HepG2 (cell line): ENCODE measurements at regions not wholly inside any gene's neighbourhood (a gene's known extent, or its start where the extent isn't known, plus 50 kb on each side); places are given as distances from the start of the nearest gene placed in this dataset.
A peak's percentile ranks its signal among the peaks of the same experiment; 100 is the strongest.

Experiments used
- ATAC-seq: fragments of 200-7000 bp; cut with Tn5 transposase; 3 replicates; pipeline ENCODE4 v1.9.1; 2020; ENCODE audit warnings: mild to moderate bottlenecking, moderate library complexity
- BruUV-seq: library from RNA; stranded (reverse); fragments of 400-500 nt; replicated peaks from 2 replicates; lab custom pipeline; 2021; lab: Mats Ljungman, UMichigan
- CTCF ChIA-PET: fragments of 300-600 bp; formaldehyde crosslinking; extraction: SDS; loops from one replicate; lab custom pipeline; 2021; ENCODE audit warnings: low total read pairs, inconsistent platforms, low intra/inter-chr PET ratio; lab: Yijun Ruan, JAX
- POLR2A ChIA-PET: fragments of 350-600 bp; sonication (Branson Sonifier 250); formaldehyde crosslinking; loops from one replicate; lab custom pipeline; 2020; ENCODE audit warnings: antibody characterized with exemption, inconsistent platforms; lab: Yijun Ruan, JAX
- DNase-seq: peaks from one replicate; pipeline ENCODE4 v3.0.0-alpha.2; 2015; ENCODE audit warnings: low spot score
- FAIRE-seq: peaks from 3 replicates; lab custom pipeline; 2011; peaks lifted over from hg19 to GRCh38; lab: Jason Lieb, UNC
- H2AFZ ChIP-seq: one replicate; pipeline ENCODE4 v1.6.1; 2011; ENCODE audit warnings: low read length, inconsistent platforms
- H3K27ac ChIP-seq: fragments of 300-600 bp; 3 replicates; pipeline ENCODE4 v1.8.0; 2011; ENCODE audit warnings: mixed run types, mild to moderate bottlenecking, mixed read lengths, low read length, inconsistent platforms; ENCODE audit not compliant: insufficient read depth; ENCODE audit errors: extremely low read length
- H3K27me3 ChIP-seq, 2 experiments: fragments of 200-600 bp in 1 of 2; 2 replicates in 1 of 2; 3 replicates in 1 of 2; pipeline versions ENCODE4 v1.6.0 to v1.8.0; 2011; ENCODE audit warnings: low read length in 2 of 2, mild to moderate bottlenecking in 2 of 2, moderate library complexity in 2 of 2, inconsistent platforms in 1 of 2; ENCODE audit not compliant: insufficient read depth in 2 of 2, control insufficient read depth in 1 of 2
- H3K36me3 ChIP-seq, 2 experiments: fragments of 200-600 bp in 1 of 2; replicated peaks in 1 of 2; 2 replicates in 1 of 2; 3 replicates in 1 of 2; pipeline versions ENCODE4 v1.5.1 to v1.8.0; 2011; ENCODE audit warnings: low read length in 2 of 2, inconsistent platforms in 1 of 2; ENCODE audit not compliant: insufficient read depth in 2 of 2, control insufficient read depth in 1 of 2
- H3K4me1 ChIP-seq: 2 replicates; pipeline ENCODE4 v1.5.1; 2012; ENCODE audit warnings: low read length, inconsistent platforms; ENCODE audit not compliant: insufficient read depth
- H3K4me2 ChIP-seq: 2 replicates; pipeline ENCODE4 v1.6.0; 2011; ENCODE audit warnings: low read depth, low read length, inconsistent platforms
- H3K4me3 ChIP-seq, 3 experiments: fragments of 200-600 bp in 1 of 3; sonication (generic), shearing (Covaris generic) in 1 of 3; replicated peaks in 1 of 3; 2 replicates each; pipeline ENCODE4 v1.5.1; 2011 to 2016; ENCODE audit warnings: low read length in 3 of 3, inconsistent platforms in 2 of 3, low read depth in 2 of 3, mild to moderate bottlenecking in 2 of 3, control low read depth in 1 of 3, mixed read lengths in 1 of 3; ENCODE audit not compliant: insufficient read depth in 1 of 3
- H3K79me2 ChIP-seq: one replicate; pipeline ENCODE4 v1.6.1; 2011; ENCODE audit warnings: low read length, inconsistent platforms; ENCODE audit not compliant: insufficient read depth
- H3K9ac ChIP-seq: 2 replicates; pipeline ENCODE4 v1.6.0; 2011; ENCODE audit warnings: mild to moderate bottlenecking, low read depth, low read length, inconsistent platforms; ENCODE audit not compliant: insufficient read depth
- H3K9me3 ChIP-seq: 2 replicates; pipeline ENCODE4 v1.5.1; 2012; ENCODE audit warnings: mild to moderate bottlenecking, low read length
- H4K20me1 ChIP-seq: 2 replicates; pipeline ENCODE4 v1.6.0; 2011; ENCODE audit warnings: inconsistent platforms, mild to moderate bottlenecking, low read length, moderate library complexity; ENCODE audit not compliant: insufficient read depth
- ETV6 ChIP-seq: sonication (generic); formaldehyde crosslinking; conservative IDR thresholded peaks from 2 replicates; pipeline ENCODE4 v1.4.0; 2020; ENCODE audit warnings: missing genetic modification reagents
- HES4 ChIP-seq: sonication (generic); formaldehyde crosslinking; IDR thresholded peaks from 2 replicates; pipeline ENCODE4 v1.9.0; 2021; ENCODE audit warnings: mild to moderate bottlenecking, missing genetic modification reagents, borderline replicate concordance
- HOXA9 ChIP-seq: sonication (generic); formaldehyde crosslinking; IDR thresholded peaks from 2 replicates; pipeline ENCODE4 v1.8.1; 2022; ENCODE audit warnings: missing genetic modification reagents, mild to moderate bottlenecking, moderate library complexity, borderline replicate concordance
- STAG1 ChIP-seq: sonication (generic); formaldehyde crosslinking; IDR thresholded peaks from 2 replicates; pipeline ENCODE4 v1.4.0; 2020; ENCODE audit warnings: missing genetic modification reagents
- ZNF234 ChIP-seq: sonication (generic); formaldehyde crosslinking; conservative IDR thresholded peaks from 2 replicates; pipeline ENCODE4 v1.5.1; 2020; ENCODE audit warnings: mild to moderate bottlenecking, missing genetic modification reagents
- ZNF331 ChIP-seq: sonication (generic); formaldehyde crosslinking; IDR thresholded peaks from 2 replicates; pipeline ENCODE4 v1.4.0; 2020; ENCODE audit warnings: missing genetic modification reagents
- ZNF337 ChIP-seq: sonication (generic); formaldehyde crosslinking; IDR thresholded peaks from 2 replicates; pipeline ENCODE4 v1.5.1; 2020; ENCODE audit warnings: missing genetic modification reagents, low read depth, mild to moderate bottlenecking, borderline replicate concordance
- ZNF431 ChIP-seq: sonication (generic); formaldehyde crosslinking; IDR thresholded peaks from 2 replicates; pipeline ENCODE4 v1.9.0; 2022; ENCODE audit warnings: missing genetic modification reagents, low read depth, mild to moderate bottlenecking, borderline replicate concordance
- ZNF451 ChIP-seq: sonication (generic); formaldehyde crosslinking; IDR thresholded peaks from 2 replicates; pipeline ENCODE4 v1.5.0; 2020; ENCODE audit warnings: mild to moderate bottlenecking, missing genetic modification reagents
- ZNF558 ChIP-seq: sonication (generic); formaldehyde crosslinking; IDR thresholded peaks from 2 replicates; pipeline ENCODE4 v1.9.0; 2022; ENCODE audit warnings: mild to moderate bottlenecking, missing genetic modification reagents, borderline replicate concordance
- ZNF629 ChIP-seq: sonication (generic); formaldehyde crosslinking; conservative IDR thresholded peaks from 2 replicates; pipeline ENCODE4 v1.5.0; 2020; ENCODE audit warnings: missing genetic modification reagents
- WGBS: methylation state at CpG from one replicate; pipeline ENCODE4 v1.1.6; 2017; ENCODE audit warnings: low lambda C conversion rate; 5-methylcytosine and 5-hydroxymethylcytosine counted together
- in situ Hi-C: cut with HindIII; loops from 2 replicates; pipeline ENCODE4 v1.10.0; 2017; ENCODE audit warnings: low pct_unique_long_range_greater_than_20kb; ENCODE audit not compliant: extremely low pct_ligation_motif_present
- intact Hi-C: fragments of 100-400 bp; cut with micrococcal nuclease; formaldehyde crosslinking; loops from one replicate; pipeline ENCODE4 v1.10.0; 2022; ENCODE audit not compliant: unreplicated experiment
- TF ChIP-seq, protein P1 (sequence below), 2 experiments: sonication (generic) in 1 of 2; formaldehyde crosslinking in 1 of 2; IDR thresholded peaks; 2 replicates each; pipeline versions ENCODE4 v1.4.0 to v1.6.1; 2016 to 2020; ENCODE audit warnings: borderline replicate concordance in 1 of 2, low read depth in 1 of 2, mild to moderate bottlenecking in 1 of 2, missing genetic modification reagents in 1 of 2
- TF ChIP-seq, protein P2 (sequence below): sonication (generic); formaldehyde crosslinking; IDR thresholded peaks from 2 replicates; pipeline ENCODE4 v1.4.0; 2020; ENCODE audit warnings: missing genetic modification reagents, mild to moderate bottlenecking, borderline replicate concordance

DNA sequence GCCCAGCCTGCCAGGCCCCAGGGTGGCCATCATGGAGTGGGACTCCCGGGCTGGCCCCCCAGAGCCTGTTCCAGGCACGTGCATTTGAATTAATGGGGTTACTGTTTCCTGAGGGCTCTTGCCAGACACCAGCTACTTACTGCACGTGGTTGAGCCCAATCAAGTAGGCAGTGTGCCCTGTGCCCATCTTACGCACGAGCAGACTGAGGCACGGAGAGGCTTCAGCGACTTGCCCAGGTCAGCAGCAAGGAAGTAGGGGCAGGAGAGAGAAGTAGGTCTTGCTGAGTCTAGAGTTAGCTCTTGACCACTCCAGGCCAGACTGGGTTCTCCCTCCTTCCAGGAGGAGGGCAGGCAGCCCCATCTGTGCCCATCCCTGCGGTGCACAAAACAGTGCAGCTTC lies 67.7 kb downstream of the DIO3 start:
- no peak for FAIRE-seq
- H3K27ac ChIP-seq = no peak overlapping the region
- intact Hi-C loops = loop anchor here (1.0 to 5.0 kb wide), 3 partner anchors 392 to 727 kb away; no protein-coding TSS in a partner anchor

More for the DNA sequence above, 67.7 kb downstream of the DIO3 start:
- peak overlapping the region; percentile 79 for H3K4me2 ChIP-seq
- CTCF ChIA-PET = interaction anchor here (1.2 to 1.9 kb wide), 3 partner anchors 446 to 727 kb away, joined by 8 to 17 read pairs (median 9); no protein-coding TSS in a partner anchor
- no peaks in the 10 kb centered on the region for H4K20me1 ChIP-seq
- H3K4me3 ChIP-seq = peak overlapping the region in 1 of 3 experiments; percentile 59; a peak in 3 of 6 replicates
- H3K79me2 ChIP-seq = no peaks in the 10 kb centered on the region
- ATAC-seq = peak; percentile 29
- POLR2A ChIA-PET = no interaction called here
- in situ Hi-C loops = loop anchor here (5.0 kb wide), 2 partner anchors 447 to 717 kb away; no protein-coding TSS in a partner anchor
- no peak for TF ChIP-seq ZNF431
- TF ChIP-seq HES4 = 0 out of 2 replicates have a peak, but pooled peaks have one; percentile 28
- TF ChIP-seq ZNF558 = no peak
- TF ChIP-seq ZNF234 (CRISPR knock-in tag) = no peak
- TF ChIP-seq ZNF451 (CRISPR knock-in tag) = 0 out of 2 replicates have a peak, but pooled peaks have one; percentile 3
- TF ChIP-seq ZNF331 (CRISPR knock-in tag) = no peak
- TF ChIP-seq ZNF629 (CRISPR knock-in tag) = peak; percentile 73; the same call in 1 of the 2 replicates
- TF ChIP-seq, protein P1, sequence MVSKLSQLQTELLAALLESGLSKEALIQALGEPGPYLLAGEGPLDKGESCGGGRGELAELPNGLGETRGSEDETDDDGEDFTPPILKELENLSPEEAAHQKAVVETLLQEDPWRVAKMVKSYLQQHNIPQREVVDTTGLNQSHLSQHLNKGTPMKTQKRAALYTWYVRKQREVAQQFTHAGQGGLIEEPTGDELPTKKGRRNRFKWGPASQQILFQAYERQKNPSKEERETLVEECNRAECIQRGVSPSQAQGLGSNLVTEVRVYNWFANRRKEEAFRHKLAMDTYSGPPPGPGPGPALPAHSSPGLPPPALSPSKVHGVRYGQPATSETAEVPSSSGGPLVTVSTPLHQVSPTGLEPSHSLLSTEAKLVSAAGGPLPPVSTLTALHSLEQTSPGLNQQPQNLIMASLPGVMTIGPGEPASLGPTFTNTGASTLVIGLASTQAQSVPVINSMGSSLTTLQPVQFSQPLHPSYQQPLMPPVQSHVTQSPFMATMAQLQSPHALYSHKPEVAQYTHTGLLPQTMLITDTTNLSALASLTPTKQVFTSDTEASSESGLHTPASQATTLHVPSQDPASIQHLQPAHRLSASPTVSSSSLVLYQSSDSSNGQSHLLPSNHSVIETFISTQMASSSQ (IDR thresholded peaks at IDR 0.05; ENCODE audit: low read depth) = no peak
- TF ChIP-seq, protein P1 (CRISPR knock-in tag; IDR thresholded peaks at IDR 0.05; ENCODE audit: borderline replicate concordance) = no peak
- TF ChIP-seq STAG1 = no peak
- no peak for TF ChIP-seq ZNF337 (CRISPR knock-in tag)
- TF ChIP-seq HOXA9 = no peak
- TF ChIP-seq ETV6 (CRISPR knock-in tag) = no peak
- TF ChIP-seq, protein P2, sequence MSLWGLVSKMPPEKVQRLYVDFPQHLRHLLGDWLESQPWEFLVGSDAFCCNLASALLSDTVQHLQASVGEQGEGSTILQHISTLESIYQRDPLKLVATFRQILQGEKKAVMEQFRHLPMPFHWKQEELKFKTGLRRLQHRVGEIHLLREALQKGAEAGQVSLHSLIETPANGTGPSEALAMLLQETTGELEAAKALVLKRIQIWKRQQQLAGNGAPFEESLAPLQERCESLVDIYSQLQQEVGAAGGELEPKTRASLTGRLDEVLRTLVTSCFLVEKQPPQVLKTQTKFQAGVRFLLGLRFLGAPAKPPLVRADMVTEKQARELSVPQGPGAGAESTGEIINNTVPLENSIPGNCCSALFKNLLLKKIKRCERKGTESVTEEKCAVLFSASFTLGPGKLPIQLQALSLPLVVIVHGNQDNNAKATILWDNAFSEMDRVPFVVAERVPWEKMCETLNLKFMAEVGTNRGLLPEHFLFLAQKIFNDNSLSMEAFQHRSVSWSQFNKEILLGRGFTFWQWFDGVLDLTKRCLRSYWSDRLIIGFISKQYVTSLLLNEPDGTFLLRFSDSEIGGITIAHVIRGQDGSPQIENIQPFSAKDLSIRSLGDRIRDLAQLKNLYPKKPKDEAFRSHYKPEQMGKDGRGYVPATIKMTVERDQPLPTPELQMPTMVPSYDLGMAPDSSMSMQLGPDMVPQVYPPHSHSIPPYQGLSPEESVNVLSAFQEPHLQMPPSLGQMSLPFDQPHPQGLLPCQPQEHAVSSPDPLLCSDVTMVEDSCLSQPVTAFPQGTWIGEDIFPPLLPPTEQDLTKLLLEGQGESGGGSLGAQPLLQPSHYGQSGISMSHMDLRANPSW (CRISPR knock-in tag) = no peak
- TF ChIP-seq, all 625 proteins: peak for 3
- H3K27me3 ChIP-seq = peaks cover 1 to 20% of the 10 kb centered on the region in 2 experiments; a peak in 3 of 5 replicates
- H3K9me3 ChIP-seq = no peaks in the 10 kb centered on the region
- H3K9ac ChIP-seq = no peak overlapping the region
- no peak for DNase-seq
- peaks cover 15% of the 10 kb centered on the region for H3K4me1 ChIP-seq
- no TSS peak for BruUV-seq
- 100% methylated on average over 1 of the region's 8 CpGs for WGBS
- H3K36me3 ChIP-seq = no peaks in the 10 kb centered on the region
- no peak overlapping the region for H2AFZ ChIP-seq
